ENCODE measurements at regions not wholly inside any gene's neighbourhood (a gene's known extent, or its start where the extent isn't known, plus 50 kb on each side); places are given as distances from the start of the nearest gene placed in this dataset.

GRCh38 chr14:62631176-62631575 lies 414.1 kb downstream of the KCNH5 start:
- FAIRE-seq (no peak), ATAC-seq (no peak), DNase-seq (ENCODE audit: extremely low read depth in 1 of 4, low spot score in 3 of 4) (no peak)
- no peak overlapping the region for H3K27ac ChIP-seq (ENCODE audit: extremely low read depth, low read depth, low read length)
- no peak overlapping the region for H2AFZ ChIP-seq (ENCODE audit: low read depth, low read length)
- ChIA-PET CTCF (ENCODE audit: low intra/inter-chr PET ratio) (no interaction called here), POLR2A (no interaction called here)
- H3K79me2 ChIP-seq (ENCODE audit: control insufficient read depth, insufficient read depth, low read length), result no peaks in the 10 kb centered on the region
- no peak overlapping the region for H3K4me2 ChIP-seq (ENCODE audit: insufficient read depth, low read length)
- BruUV-seq (replicated peaks), result no TSS peak
- H3K9me1 ChIP-seq (ENCODE audit: control insufficient read depth, insufficient read depth, low read length), result no peaks in the 10 kb centered on the region
- H3K27me3 ChIP-seq (ENCODE audit: control insufficient read depth in 2 of 2, insufficient read depth in 2 of 2, low read length in 2 of 2), result no peaks in the 10 kb centered on the region
- 10% methylated on average over 3 of the region's 3 CpGs for WGBS (ENCODE audit: insufficient coverage, low coverage, missing lambda C conversion rate)
- no peak for TF ChIP-seq ZKSCAN1 (IDR thresholded peaks at IDR 0.05; ENCODE audit: low read depth, low read length)
- no peak for TF ChIP-seq FOXA1 (IDR thresholded peaks at IDR 0.05; ENCODE audit: borderline replicate concordance)
- no peak for TF ChIP-seq UBTF (IDR thresholded peaks at IDR 0.05; ENCODE audit: borderline replicate concordance in 1 of 2, low read depth in 2 of 2, low read length in 2 of 2)
- TF ChIP-seq HDAC3 (IDR thresholded peaks at IDR 0.05; ENCODE audit: borderline replicate concordance, partially characterized antibody), result no peak
- TF ChIP-seq ELF1 (tag; IDR thresholded peaks at IDR 0.05), result no peak
- no peak for TF ChIP-seq WHSC1 (IDR thresholded peaks at IDR 0.05; ENCODE audit: low read length)
- no peak for TF ChIP-seq SMARCC2 (IDR thresholded peaks at IDR 0.05; ENCODE audit: low read depth)
- TF ChIP-seq ZNF384 (IDR thresholded peaks at IDR 0.05; ENCODE audit: low read depth, low read length), result no peak
- TF ChIP-seq ESRRA (IDR thresholded peaks at IDR 0.05; ENCODE audit: borderline replicate concordance, low read depth), result no peak
- TF ChIP-seq, protein P1, sequence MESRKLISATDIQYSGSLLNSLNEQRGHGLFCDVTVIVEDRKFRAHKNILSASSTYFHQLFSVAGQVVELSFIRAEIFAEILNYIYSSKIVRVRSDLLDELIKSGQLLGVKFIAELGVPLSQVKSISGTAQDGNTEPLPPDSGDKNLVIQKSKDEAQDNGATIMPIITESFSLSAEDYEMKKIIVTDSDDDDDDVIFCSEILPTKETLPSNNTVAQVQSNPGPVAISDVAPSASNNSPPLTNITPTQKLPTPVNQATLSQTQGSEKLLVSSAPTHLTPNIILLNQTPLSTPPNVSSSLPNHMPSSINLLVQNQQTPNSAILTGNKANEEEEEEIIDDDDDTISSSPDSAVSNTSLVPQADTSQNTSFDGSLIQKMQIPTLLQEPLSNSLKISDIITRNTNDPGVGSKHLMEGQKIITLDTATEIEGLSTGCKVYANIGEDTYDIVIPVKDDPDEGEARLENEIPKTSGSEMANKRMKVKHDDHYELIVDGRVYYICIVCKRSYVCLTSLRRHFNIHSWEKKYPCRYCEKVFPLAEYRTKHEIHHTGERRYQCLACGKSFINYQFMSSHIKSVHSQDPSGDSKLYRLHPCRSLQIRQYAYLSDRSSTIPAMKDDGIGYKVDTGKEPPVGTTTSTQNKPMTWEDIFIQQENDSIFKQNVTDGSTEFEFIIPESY (CRISPR knock-in tag; IDR thresholded peaks at IDR 0.05), result no peak
- no peak overlapping the region for H3K4me3 ChIP-seq
- no peaks in the 10 kb centered on the region for H3K36me3 ChIP-seq (ENCODE audit: control insufficient read depth, insufficient read depth, low read length)
- H3K9ac ChIP-seq (ENCODE audit: insufficient read depth in 1 of 2, low read depth in 2 of 2, low read length in 2 of 2), result no peak overlapping the region
- H3K9me3 ChIP-seq (replicated peaks; ENCODE audit: control insufficient read depth, insufficient read depth, low read depth, low read length), result 0 out of 2 replicates have a peak, but pooled peaks cover 2% of the 10 kb centered on the region
- in situ Hi-C loops (cut with MboI) (no loop called here), intact Hi-C loops (cut with micrococcal nuclease) (no loop called here)
- H3K4me1 ChIP-seq (replicated peaks in 1 of 2; ENCODE audit: control insufficient read depth in 2 of 2, insufficient read depth in 2 of 2, low read length in 2 of 2), result no peaks in the 10 kb centered on the region
- no peaks in the 10 kb centered on the region for H4K20me1 ChIP-seq (replicated peaks; ENCODE audit: control insufficient read depth, insufficient read depth, low read length)
